Panc1 (cell line): ENCODE measurements at regions not wholly inside any gene's neighbourhood (a gene's known extent, or its start where the extent isn't known, plus 50 kb on each side); places are given as distances from the start of the nearest gene placed in this dataset.
"Not testable (repeated sequence)": the region's sequence is repeated elsewhere in the genome, so short reads cannot be mapped to it uniquely, and the experiment has no call there.

Experiments used
- ATAC-seq: fragments of 200-7000 bp; cut with Tn5 transposase; 2 replicates; pipeline ENCODE4 v1.9.1; 2020; ENCODE audit warnings: mild to moderate bottlenecking, moderate library complexity
- BruUV-seq: library from RNA; stranded (reverse); fragments of 400-500 nt; replicated peaks from 2 replicates; lab custom pipeline; 2021; lab: Mats Ljungman, UMichigan
- CTCF ChIA-PET: fragments of 300-600 bp; sonication (Branson Sonifier 250); formaldehyde crosslinking; loops from one replicate; lab custom pipeline; 2022; ENCODE audit warnings: antibody characterized with exemption; lab: Charles Lee
- POLR2A ChIA-PET: fragments of 300-600 bp; sonication (Branson Sonifier 250); formaldehyde crosslinking; loops from one replicate; lab custom pipeline; 2022; ENCODE audit warnings: antibody characterized with exemption; lab: Charles Lee
- DNase-seq: peaks from one replicate; pipeline ENCODE4 v3.0.0-alpha.2; 2010; ENCODE audit warnings: low read depth, low spot score
- H3K27ac ChIP-seq: 2 replicates; pipeline ENCODE4 v1.5.1; 2011; ENCODE audit warnings: mild to moderate bottlenecking, low read length, inconsistent platforms
- H3K27me3 ChIP-seq: fragments of 200-500 bp; sonication (Bioruptor generic); 2 replicates; pipeline ENCODE4 v1.6.0; 2014; ENCODE audit warnings: low read length, inconsistent platforms; ENCODE audit not compliant: control insufficient read depth, insufficient read depth
- H3K36me3 ChIP-seq: fragments of 200-500 bp; sonication (Bioruptor generic); 2 replicates; pipeline ENCODE4 v1.5.1; 2014; ENCODE audit warnings: inconsistent platforms, mild to moderate bottlenecking, low read length, moderate library complexity; ENCODE audit not compliant: control insufficient read depth, insufficient read depth
- H3K4me1 ChIP-seq: 2 replicates; pipeline ENCODE4 v1.5.1; 2011; ENCODE audit warnings: inconsistent platforms, mild to moderate bottlenecking, low read length, moderate library complexity; ENCODE audit not compliant: control insufficient read depth, insufficient read depth
- H3K4me3 ChIP-seq, 2 experiments: 2 replicates each; pipeline ENCODE4 v1.5.1; 2011 to 2012; ENCODE audit warnings: low read depth in 2 of 2, low read length in 2 of 2, mild to moderate bottlenecking in 2 of 2, inconsistent platforms in 1 of 2, moderate library complexity in 1 of 2
- H3K9me3 ChIP-seq: fragments of 200-500 bp; sonication (Bioruptor generic); 2 replicates; pipeline ENCODE4 v1.5.1; 2014; ENCODE audit warnings: low read depth, mild to moderate bottlenecking, inconsistent platforms, low read length, moderate library complexity; ENCODE audit not compliant: control insufficient read depth, insufficient read depth
- CTCF ChIP-seq: fragments of 450-650 bp; IDR thresholded peaks from 2 replicates; pipeline ENCODE4 v1.5.1; 2017; ENCODE audit warnings: mild to moderate bottlenecking
- POLR2AphosphoS5 ChIP-seq: IDR thresholded peaks from 2 replicates; pipeline ENCODE4 v1.6.1; 2012; ENCODE audit warnings: mild to moderate bottlenecking, low read depth, low read length, moderate library complexity
- SIN3A ChIP-seq: IDR thresholded peaks from 2 replicates; pipeline ENCODE4 v1.6.1; 2012; ENCODE audit warnings: low read depth, mild to moderate bottlenecking, low read length, moderate library complexity, borderline replicate concordance; ENCODE audit not compliant: insufficient read depth
- TCF7L2 ChIP-seq: IDR thresholded peaks from 2 replicates; pipeline ENCODE4 v1.6.1; 2011; ENCODE audit warnings: mild to moderate bottlenecking, low read depth, low read length, inconsistent platforms
- in situ Hi-C: cut with HindIII; loops from 2 replicates; pipeline ENCODE4 v1.10.0; 2016; ENCODE audit warnings: low sequenced_read_pairs, low pct_unique_long_range_greater_than_20kb
- intact Hi-C: fragments of 100-400 bp; cut with micrococcal nuclease; formaldehyde crosslinking; loops from one replicate; pipeline ENCODE4 v1.10.0; 2022; ENCODE audit not compliant: unreplicated experiment
- TF ChIP-seq, protein P1 (sequence below), 2 experiments: IDR thresholded peaks; 2 replicates each; pipeline ENCODE4 v1.6.1; 2011 to 2012; ENCODE audit warnings: low read depth in 2 of 2, control low read depth in 1 of 2, low read length in 1 of 2, mild to moderate bottlenecking in 1 of 2, moderate library complexity in 1 of 2; ENCODE audit not compliant: insufficient read depth in 1 of 2

GRCh38 chr15:29514926-29515325, 245.3 kb upstream of the NSMCE3 start:
- Histone ChIP-seq H3K4me1 (no peaks in the 10 kb centered on the region), H3K9me3 (no peaks in the 10 kb centered on the region), H3K36me3 (no peaks in the 10 kb centered on the region), H3K27ac (no peak overlapping the region), H3K27me3 (no peaks in the 10 kb centered on the region), H3K4me3 (no peak overlapping the region)
- no peak for ATAC-seq
- DNase-seq = no peak
- CTCF ChIA-PET = no interaction called here
- BruUV-seq = no TSS peak
- TF ChIP-seq SIN3A (no peak), CTCF (no peak), TCF7L2 (no peak), POLR2AphosphoS5 (no peak)
- TF ChIP-seq, protein P1, sequence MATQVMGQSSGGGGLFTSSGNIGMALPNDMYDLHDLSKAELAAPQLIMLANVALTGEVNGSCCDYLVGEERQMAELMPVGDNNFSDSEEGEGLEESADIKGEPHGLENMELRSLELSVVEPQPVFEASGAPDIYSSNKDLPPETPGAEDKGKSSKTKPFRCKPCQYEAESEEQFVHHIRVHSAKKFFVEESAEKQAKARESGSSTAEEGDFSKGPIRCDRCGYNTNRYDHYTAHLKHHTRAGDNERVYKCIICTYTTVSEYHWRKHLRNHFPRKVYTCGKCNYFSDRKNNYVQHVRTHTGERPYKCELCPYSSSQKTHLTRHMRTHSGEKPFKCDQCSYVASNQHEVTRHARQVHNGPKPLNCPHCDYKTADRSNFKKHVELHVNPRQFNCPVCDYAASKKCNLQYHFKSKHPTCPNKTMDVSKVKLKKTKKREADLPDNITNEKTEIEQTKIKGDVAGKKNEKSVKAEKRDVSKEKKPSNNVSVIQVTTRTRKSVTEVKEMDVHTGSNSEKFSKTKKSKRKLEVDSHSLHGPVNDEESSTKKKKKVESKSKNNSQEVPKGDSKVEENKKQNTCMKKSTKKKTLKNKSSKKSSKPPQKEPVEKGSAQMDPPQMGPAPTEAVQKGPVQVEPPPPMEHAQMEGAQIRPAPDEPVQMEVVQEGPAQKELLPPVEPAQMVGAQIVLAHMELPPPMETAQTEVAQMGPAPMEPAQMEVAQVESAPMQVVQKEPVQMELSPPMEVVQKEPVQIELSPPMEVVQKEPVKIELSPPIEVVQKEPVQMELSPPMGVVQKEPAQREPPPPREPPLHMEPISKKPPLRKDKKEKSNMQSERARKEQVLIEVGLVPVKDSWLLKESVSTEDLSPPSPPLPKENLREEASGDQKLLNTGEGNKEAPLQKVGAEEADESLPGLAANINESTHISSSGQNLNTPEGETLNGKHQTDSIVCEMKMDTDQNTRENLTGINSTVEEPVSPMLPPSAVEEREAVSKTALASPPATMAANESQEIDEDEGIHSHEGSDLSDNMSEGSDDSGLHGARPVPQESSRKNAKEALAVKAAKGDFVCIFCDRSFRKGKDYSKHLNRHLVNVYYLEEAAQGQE (IDR thresholded peaks at IDR 0.05; ENCODE audit: insufficient read depth in 1 of 2, low read depth in 2 of 2, low read length in 1 of 2) = no peak
- POLR2A ChIA-PET = no interaction called here
- intact Hi-C loops = no loop called here
- in situ Hi-C loops = no loop called here

GRCh38 chr15:29511663-29512062, 242.0 kb upstream of the NSMCE3 start:
- H3K27me3 ChIP-seq = no peaks in the 10 kb centered on the region
- in situ Hi-C loops = no loop called here
- H3K27ac ChIP-seq = no peak overlapping the region
- intact Hi-C loops = loop anchor here (2.0 kb wide), 1 partner anchor 19 kb away; no protein-coding TSS in a partner anchor
- ATAC-seq (no peak), DNase-seq (no peak)
- no peaks in the 10 kb centered on the region for H3K4me1 ChIP-seq
- TF ChIP-seq POLR2AphosphoS5 (no peak), CTCF (no peak), TCF7L2 (no peak), SIN3A (no peak)
- TF ChIP-seq, protein P1 (IDR thresholded peaks at IDR 0.05; ENCODE audit: insufficient read depth in 1 of 2, low read depth in 2 of 2, low read length in 1 of 2) = no peak
- no TSS peak for BruUV-seq
- no peaks in the 10 kb centered on the region for H3K9me3 ChIP-seq
- H3K36me3 ChIP-seq = no peaks in the 10 kb centered on the region
- ChIA-PET CTCF (no interaction called here), POLR2A (no interaction called here)
- no peak overlapping the region for H3K4me3 ChIP-seq

DNA sequence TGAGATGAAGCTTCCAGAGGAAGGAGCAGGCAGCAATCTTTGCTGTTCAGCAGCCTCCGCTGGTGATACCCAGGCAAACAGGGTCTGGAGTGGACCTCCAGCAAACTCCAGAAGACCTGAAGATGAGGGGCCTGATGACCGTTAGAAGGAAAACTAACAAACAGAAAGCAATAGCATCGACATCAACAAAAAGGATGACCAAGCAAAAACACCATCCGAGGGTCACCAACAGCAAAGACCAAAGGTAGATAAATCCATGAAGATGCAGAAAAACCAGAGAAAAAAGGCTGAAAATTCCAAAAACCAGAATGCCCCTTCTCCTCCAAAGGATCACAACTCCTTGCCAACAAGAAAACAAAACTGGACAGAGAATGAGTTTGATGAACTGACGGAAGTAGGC, 235.9 kb upstream of the NSMCE3 start:
- intact Hi-C loops, in situ Hi-C loops, H3K4me3 ChIP-seq, CTCF ChIA-PET, H3K9me3 ChIP-seq, H3K27ac ChIP-seq, H3K36me3 ChIP-seq, H3K27me3 ChIP-seq, DNase-seq, POLR2A ChIA-PET, H3K4me1 ChIP-seq, BruUV-seq, ATAC-seq: not testable (repeated sequence)
